PC-9 (cell line): ENCODE measurements at regions not wholly inside any gene's neighbourhood (a gene's known extent, or its start where the extent isn't known, plus 50 kb on each side); places are given as distances from the start of the nearest gene placed in this dataset.

Experiments
- BruUV-seq: library from RNA; stranded (reverse); fragments of 400-500 nt; replicated peaks from 2 replicates; lab custom pipeline; 2021; lab: Mats Ljungman, UMichigan
- CTCF ChIA-PET: fragments of 300-600 bp; sonication (Branson Sonifier 250); formaldehyde crosslinking; loops from one replicate; lab custom pipeline; 2022; ENCODE audit warnings: antibody characterized with exemption; lab: Charles Lee
- POLR2A ChIA-PET: fragments of 300-600 bp; sonication (Branson Sonifier 250); formaldehyde crosslinking; loops from one replicate; lab custom pipeline; 2022; ENCODE audit warnings: antibody characterized with exemption; ENCODE audit not compliant: unreplicated experiment; lab: Charles Lee
- DNase-seq, 2 experiments: peaks; one replicate each; pipeline versions ENCODE4 v3.0.0 to v3.0.0-alpha.2; 2015 to 2022; ENCODE audit warnings: mixed read lengths in 1 of 2
- H2AFZ ChIP-seq: fragments of 200-600 bp; sonication (generic); 2 replicates; pipeline ENCODE4 v1.8.1; 2017; ENCODE audit warnings: antibody characterized with exemption
- H3F3A ChIP-seq: fragments of 200-600 bp; sonication (generic); 2 replicates; pipeline ENCODE4 v1.8.1; 2017; ENCODE audit warnings: antibody characterized with exemption, mild to moderate bottlenecking, low read depth; ENCODE audit not compliant: insufficient read depth
- H3K27ac ChIP-seq: fragments of 200-600 bp; sonication (generic); 2 replicates; pipeline ENCODE4 v1.6.1; 2016; ENCODE audit warnings: mixed run types
- H3K27me3 ChIP-seq: fragments of 200-600 bp; sonication (generic); 2 replicates; pipeline ENCODE4 v1.6.1; 2016; ENCODE audit warnings: low read depth, mixed run types; ENCODE audit not compliant: insufficient read depth
- H3K36me3 ChIP-seq: fragments of 200-600 bp; sonication (generic); 2 replicates; pipeline ENCODE4 v1.6.1; 2016; ENCODE audit warnings: low read depth, mixed run types
- H3K4me1 ChIP-seq: fragments of 200-600 bp; sonication (generic); replicated peaks from 2 replicates; pipeline ENCODE4 v1.6.1; 2016; ENCODE audit warnings: mixed run types; ENCODE audit not compliant: insufficient read depth
- H3K4me2 ChIP-seq: fragments of 200-600 bp; sonication (generic); 2 replicates; pipeline ENCODE4 v1.6.1; 2017; ENCODE audit warnings: mixed run types
- H3K4me3 ChIP-seq: fragments of 200-600 bp; sonication (generic); 2 replicates; pipeline ENCODE4 v1.6.1; 2016; ENCODE audit warnings: mixed run types
- H3K79me2 ChIP-seq: fragments of 200-600 bp; sonication (generic); 2 replicates; pipeline ENCODE4 v1.6.1; 2017; ENCODE audit warnings: low read depth, mixed run types
- H3K9me2 ChIP-seq: fragments of 200-600 bp; sonication (generic); 2 replicates; pipeline ENCODE4 v1.8.1; 2017; ENCODE audit warnings: mild to moderate bottlenecking; ENCODE audit not compliant: insufficient read depth
- H3K9me3 ChIP-seq: fragments of 200-600 bp; sonication (generic); 2 replicates; pipeline ENCODE4 v1.8.1; 2016; ENCODE audit warnings: low read depth; ENCODE audit not compliant: insufficient read depth
- H4K20me1 ChIP-seq: fragments of 200-600 bp; sonication (generic); 2 replicates; pipeline ENCODE4 v1.8.1; 2017; ENCODE audit not compliant: insufficient read depth
- CTCF ChIP-seq: fragments of 200-600 bp; sonication (generic); conservative IDR thresholded peaks from 2 replicates; pipeline ENCODE4 v1.6.1; 2017; ENCODE audit warnings: mixed run types, antibody characterized with exemption, mild to moderate bottlenecking, moderate library complexity
- EZH2 ChIP-seq: fragments of 200-600 bp; sonication (generic); IDR thresholded peaks from 2 replicates; pipeline ENCODE4 v1.8.0; 2017; ENCODE audit warnings: antibody characterized with exemption, low read depth
- intact Hi-C: fragments of 100-400 bp; cut with micrococcal nuclease; formaldehyde crosslinking; loops from one replicate; pipeline ENCODE4 v1.10.0; 2022; ENCODE audit not compliant: unreplicated experiment

GRCh38 chr2:226216575-226216974 is 583.0 kb downstream of the IRS1 start:
- no peak overlapping the region for H3K27ac ChIP-seq
- no peaks in the 10 kb centered on the region for H3F3A ChIP-seq
- H3K36me3 ChIP-seq = no peaks in the 10 kb centered on the region
- no peaks in the 10 kb centered on the region for H3K4me1 ChIP-seq
- DNase-seq = no peak
- no peaks in the 10 kb centered on the region for H3K9me2 ChIP-seq
- no peaks in the 10 kb centered on the region; the same call in 1 of the 2 replicates for H3K9me3 ChIP-seq
- no TSS peak for BruUV-seq
- no peaks in the 10 kb centered on the region for H3K27me3 ChIP-seq
- POLR2A ChIA-PET = no interaction called here
- H4K20me1 ChIP-seq = no peaks in the 10 kb centered on the region
- no peak overlapping the region for H3K4me3 ChIP-seq
- intact Hi-C loops = loop anchor here (10.0 kb wide), 2 partner anchors 258 to 578 kb away; partner anchors contain the start of gene IRS1
- H2AFZ ChIP-seq = no peak overlapping the region
- H3K4me2 ChIP-seq = no peak overlapping the region
- TF ChIP-seq EZH2 (no peak), CTCF (no peak)
- CTCF ChIA-PET = interaction anchor here (1.6 kb wide), 1 partner anchor 457 kb away, joined by 4 read pairs; no protein-coding TSS in a partner anchor
- no peaks in the 10 kb centered on the region for H3K79me2 ChIP-seq

- Histone ChIP-seq H3K4me3 (no peak overlapping the region), H3K36me3 (no peaks in the 10 kb centered on the region), H3K9me2 (no peaks in the 10 kb centered on the region), H4K20me1 (no peaks in the 10 kb centered on the region), H3K27me3 (no peaks in the 10 kb centered on the region), H3K9me3 (no peaks in the 10 kb centered on the region; the same call in 1 of the 2 replicates), H3K4me2 (no peak overlapping the region), H2AFZ (no peak overlapping the region), H3F3A (no peaks in the 10 kb centered on the region), H3K79me2 (no peaks in the 10 kb centered on the region), H3K4me1 (no peaks in the 10 kb centered on the region), H3K27ac (no peak overlapping the region)
- CTCF ChIA-PET = interaction anchor here (1.0 to 1.6 kb wide), 2 partner anchors 457 to 579 kb away, joined by 4 to 9 read pairs; no protein-coding TSS in a partner anchor
- intact Hi-C loops = loop anchor here (10.0 kb wide), 2 partner anchors 259 to 579 kb away; partner anchors contain the start of gene IRS1
- TF ChIP-seq CTCF = peak; percentile 63
- TF ChIP-seq EZH2 = no peak
- peak in 1 of 2 experiments; percentile 37 for DNase-seq
- no TSS peak for BruUV-seq
- POLR2A ChIA-PET = no interaction called here
Measured at GRCh38 chr2:226215902-226216503, 583.6 kb downstream of the IRS1 start.

DNA sequence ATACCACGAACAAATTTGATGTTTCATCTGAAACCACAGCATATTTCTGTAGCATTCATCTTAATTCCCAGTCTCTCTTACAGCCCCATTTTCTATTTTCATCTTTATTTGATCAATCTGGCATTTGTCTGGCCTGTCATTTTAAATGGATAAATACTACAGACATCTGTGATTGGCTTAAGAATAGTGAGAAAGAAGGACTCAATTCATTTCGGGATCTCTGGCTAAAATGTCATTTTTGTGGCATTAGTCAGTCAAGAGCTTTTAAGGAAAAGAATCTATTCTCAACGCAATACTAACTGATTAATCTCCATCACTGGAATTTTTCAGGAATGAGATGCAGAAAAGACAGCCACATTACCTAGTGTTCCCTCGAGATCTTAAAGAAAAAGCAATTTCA is 585.9 kb downstream of the IRS1 start:
- no peaks in the 10 kb centered on the region for H3K79me2 ChIP-seq
- DNase-seq = no peak
- H3K36me3 ChIP-seq = no peaks in the 10 kb centered on the region
- H3F3A ChIP-seq = no peaks in the 10 kb centered on the region
- TF ChIP-seq EZH2 (no peak), CTCF (no peak)
- H3K27me3 ChIP-seq = no peaks in the 10 kb centered on the region
- ChIA-PET POLR2A (no interaction called here), CTCF (no interaction called here)
- no peak overlapping the region for H3K4me3 ChIP-seq
- no peak overlapping the region for H2AFZ ChIP-seq
- intact Hi-C loops = loop anchor here (10.0 kb wide), 2 partner anchors 261 to 581 kb away; partner anchors contain the start of gene IRS1
- H3K9me2 ChIP-seq = no peaks in the 10 kb centered on the region; the same call in 1 of the 2 replicates
- no peak overlapping the region for H3K27ac ChIP-seq
- no peaks in the 10 kb centered on the region for H4K20me1 ChIP-seq
- no peaks in the 10 kb centered on the region; the same call in 1 of the 2 replicates for H3K9me3 ChIP-seq
- no TSS peak for BruUV-seq
- H3K4me2 ChIP-seq = no peak overlapping the region
- H3K4me1 ChIP-seq = no peaks in the 10 kb centered on the region
